ENCODE measurements at regions not wholly inside any gene's neighbourhood (a gene's known extent, or its start where the extent isn't known, plus 50 kb on each side); places are given as distances from the start of the nearest gene placed in this dataset.

DNA sequence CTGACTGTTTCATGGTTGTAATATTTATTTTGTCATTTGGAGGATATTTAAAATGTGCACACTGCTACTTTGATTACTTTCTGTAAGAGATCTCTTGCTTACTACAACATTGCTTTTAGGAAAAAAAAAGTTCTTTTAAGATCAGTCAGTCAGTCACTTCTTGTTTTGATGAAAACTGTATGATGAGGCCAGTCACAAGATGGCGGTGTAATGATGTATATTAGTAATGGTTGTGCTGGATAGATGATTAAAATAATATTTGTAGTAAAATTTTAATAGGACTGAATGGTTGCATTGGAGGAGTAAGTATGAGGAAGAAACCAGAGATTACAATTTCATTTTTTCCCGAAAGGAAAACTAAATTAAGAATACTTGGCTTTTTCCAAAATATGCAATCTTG is 2411.1 kb downstream of the PCDH9 start:
- TF ChIP-seq, protein P1, sequence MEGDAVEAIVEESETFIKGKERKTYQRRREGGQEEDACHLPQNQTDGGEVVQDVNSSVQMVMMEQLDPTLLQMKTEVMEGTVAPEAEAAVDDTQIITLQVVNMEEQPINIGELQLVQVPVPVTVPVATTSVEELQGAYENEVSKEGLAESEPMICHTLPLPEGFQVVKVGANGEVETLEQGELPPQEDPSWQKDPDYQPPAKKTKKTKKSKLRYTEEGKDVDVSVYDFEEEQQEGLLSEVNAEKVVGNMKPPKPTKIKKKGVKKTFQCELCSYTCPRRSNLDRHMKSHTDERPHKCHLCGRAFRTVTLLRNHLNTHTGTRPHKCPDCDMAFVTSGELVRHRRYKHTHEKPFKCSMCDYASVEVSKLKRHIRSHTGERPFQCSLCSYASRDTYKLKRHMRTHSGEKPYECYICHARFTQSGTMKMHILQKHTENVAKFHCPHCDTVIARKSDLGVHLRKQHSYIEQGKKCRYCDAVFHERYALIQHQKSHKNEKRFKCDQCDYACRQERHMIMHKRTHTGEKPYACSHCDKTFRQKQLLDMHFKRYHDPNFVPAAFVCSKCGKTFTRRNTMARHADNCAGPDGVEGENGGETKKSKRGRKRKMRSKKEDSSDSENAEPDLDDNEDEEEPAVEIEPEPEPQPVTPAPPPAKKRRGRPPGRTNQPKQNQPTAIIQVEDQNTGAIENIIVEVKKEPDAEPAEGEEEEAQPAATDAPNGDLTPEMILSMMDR (IDR thresholded peaks at IDR 0.05) = no peak
- no peak for TF ChIP-seq POLR2A (IDR thresholded peaks at IDR 0.05)
- TF ChIP-seq EP300 (IDR thresholded peaks at IDR 0.05) = no peak
- TF ChIP-seq POLR2AphosphoS5 (IDR thresholded peaks at IDR 0.05) = no peak

Data from gastroesophageal sphincter (tissue), 3 donors.